Mammary epithelial cell (primary cell): ENCODE measurements at regions not wholly inside any gene's neighbourhood (a gene's known extent, or its start where the extent isn't known, plus 50 kb on each side); places are given as distances from the start of the nearest gene placed in this dataset.
"Not testable (repeated sequence)": the region's sequence is repeated elsewhere in the genome, so short reads cannot be mapped to it uniquely, and the experiment has no call there.

Experiments
- EZH2 ChIP-seq: IDR thresholded peaks from 2 replicates; pipeline ENCODE4 v1.6.1; 2012; ENCODE audit warnings: low read length, inconsistent platforms, borderline replicate concordance
- TF ChIP-seq, protein P1 (sequence below), 2 donors: IDR thresholded peaks in 1 of 2; conservative IDR thresholded peaks in 1 of 2; 2 replicates each; pipeline ENCODE4 v1.5.1; 2011 to 2012; ENCODE audit warnings: inconsistent platforms in 2 of 2, low read length in 2 of 2, mild to moderate bottlenecking in 2 of 2, control low read depth in 1 of 2, low read depth in 1 of 2; ENCODE audit not compliant: insufficient read depth in 1 of 2; ENCODE audit errors: extremely low read depth in 1 of 2

DNA sequence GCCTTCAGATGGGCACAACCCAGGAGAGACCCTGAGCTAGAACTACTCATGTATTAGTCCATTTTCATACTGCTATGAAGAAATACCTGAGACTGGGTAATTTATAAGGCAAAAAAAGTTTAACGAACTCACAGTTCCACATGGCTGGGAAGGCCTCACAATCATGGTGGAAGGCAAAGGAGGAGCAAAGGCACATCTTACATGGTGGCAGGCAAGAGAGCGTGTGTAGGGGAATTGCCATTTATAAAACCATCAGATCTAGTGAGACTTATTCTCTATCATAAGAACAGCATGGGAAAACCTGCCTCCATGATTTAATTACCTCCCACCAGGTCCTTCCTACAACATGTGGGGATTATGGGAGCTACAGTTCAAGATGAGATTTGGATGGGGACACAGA, 137.9 kb upstream of the NUDT4 start:
- TF ChIP-seq, protein P1, sequence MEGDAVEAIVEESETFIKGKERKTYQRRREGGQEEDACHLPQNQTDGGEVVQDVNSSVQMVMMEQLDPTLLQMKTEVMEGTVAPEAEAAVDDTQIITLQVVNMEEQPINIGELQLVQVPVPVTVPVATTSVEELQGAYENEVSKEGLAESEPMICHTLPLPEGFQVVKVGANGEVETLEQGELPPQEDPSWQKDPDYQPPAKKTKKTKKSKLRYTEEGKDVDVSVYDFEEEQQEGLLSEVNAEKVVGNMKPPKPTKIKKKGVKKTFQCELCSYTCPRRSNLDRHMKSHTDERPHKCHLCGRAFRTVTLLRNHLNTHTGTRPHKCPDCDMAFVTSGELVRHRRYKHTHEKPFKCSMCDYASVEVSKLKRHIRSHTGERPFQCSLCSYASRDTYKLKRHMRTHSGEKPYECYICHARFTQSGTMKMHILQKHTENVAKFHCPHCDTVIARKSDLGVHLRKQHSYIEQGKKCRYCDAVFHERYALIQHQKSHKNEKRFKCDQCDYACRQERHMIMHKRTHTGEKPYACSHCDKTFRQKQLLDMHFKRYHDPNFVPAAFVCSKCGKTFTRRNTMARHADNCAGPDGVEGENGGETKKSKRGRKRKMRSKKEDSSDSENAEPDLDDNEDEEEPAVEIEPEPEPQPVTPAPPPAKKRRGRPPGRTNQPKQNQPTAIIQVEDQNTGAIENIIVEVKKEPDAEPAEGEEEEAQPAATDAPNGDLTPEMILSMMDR (conservative IDR thresholded peaks at IDR 0.05 in 1 of 2, IDR thresholded peaks at IDR 0.05 in 1 of 2; ENCODE audit: extremely low read depth in 1 of 2, insufficient read depth in 1 of 2, low read depth in 1 of 2, low read length in 2 of 2): not testable (repeated sequence)
- TF ChIP-seq EZH2: not testable (repeated sequence)
